T1000 (cell line): ENCODE measurements at regions not wholly inside any gene's neighbourhood (a gene's known extent, or its start where the extent isn't known, plus 50 kb on each side); places are given as distances from the start of the nearest gene placed in this dataset.
A peak's percentile ranks its signal among the peaks of the same experiment; 100 is the strongest.
"Not testable (repeated sequence)": the region's sequence is repeated elsewhere in the genome, so short reads cannot be mapped to it uniquely, and the experiment has no call there.

Experiments
- DNase-seq: peaks from one replicate; lab custom pipeline; 2025; ENCODE audit warnings: mixed read lengths; lab: John Stamatoyannopoulos, UW

DNA sequence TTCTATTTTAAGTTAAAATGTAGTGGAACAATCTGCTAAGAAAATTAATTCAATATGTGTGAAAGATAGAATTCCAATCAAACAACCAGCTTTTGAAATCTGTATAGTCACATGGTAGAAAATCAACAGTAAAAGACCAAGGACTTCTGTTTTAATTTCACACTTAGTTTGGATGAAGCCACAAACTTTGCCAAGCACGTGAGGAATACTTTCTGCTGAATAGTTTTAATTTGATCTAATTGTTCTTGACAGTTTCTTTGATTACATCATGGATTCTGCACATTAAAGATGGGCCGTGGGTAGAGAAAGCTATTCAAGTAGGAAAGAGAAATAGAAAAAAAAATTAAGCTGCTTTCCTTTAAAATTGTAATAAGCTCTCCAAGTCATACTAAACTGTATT, 137.9 kb upstream of the FAM241A start:
- no peak for DNase-seq

DNA sequence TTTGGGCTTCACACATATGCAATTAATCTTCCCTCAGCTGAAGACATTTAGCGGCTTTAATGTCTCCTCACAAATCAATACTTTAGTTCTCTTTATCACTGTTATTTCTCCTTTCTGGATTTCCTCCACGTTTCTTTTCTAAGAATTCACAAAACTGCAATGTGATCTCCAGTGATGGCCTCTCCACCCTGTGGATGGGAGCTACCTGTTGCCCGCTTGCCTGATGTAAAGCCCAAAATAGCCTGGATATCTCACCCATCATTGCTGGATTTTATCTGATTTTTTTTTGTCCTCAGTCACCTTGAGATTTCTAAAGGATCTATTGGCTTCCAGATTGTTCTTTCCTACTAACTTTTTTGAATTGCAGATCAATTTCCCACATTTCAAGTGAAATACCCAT, 129.3 kb upstream of the FAM241A start:
- DNase-seq: no peak

DNA sequence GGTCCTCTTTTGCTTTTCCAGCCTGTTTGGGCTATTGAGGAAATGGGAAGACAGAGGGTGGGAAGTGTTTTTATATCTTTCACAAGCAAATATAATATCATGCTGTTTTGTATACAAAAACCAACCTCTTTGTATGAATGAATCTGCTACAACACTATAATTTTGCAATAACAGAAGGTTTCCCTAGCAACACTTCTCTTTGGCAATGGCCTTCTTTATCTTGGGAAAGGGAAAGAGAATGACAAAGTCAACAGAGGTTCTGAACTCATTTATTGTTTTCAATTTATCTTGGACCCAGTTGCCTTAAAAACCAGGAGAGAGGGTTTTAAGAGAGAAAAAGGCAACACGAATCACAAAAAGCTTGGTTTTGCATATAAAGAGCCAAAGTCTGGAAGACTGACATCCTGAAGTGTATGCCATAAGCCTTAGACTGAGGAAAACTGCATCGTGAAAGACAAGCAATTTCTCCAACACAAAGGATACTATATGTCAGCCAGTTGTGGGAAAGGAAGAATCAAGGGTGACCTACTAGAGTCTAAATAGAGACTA, 121.8 kb upstream of the FAM241A start:
- no peak for DNase-seq

- no peak for DNase-seq
Measured at GRCh38 chr4:112026058-112026457, 119.2 kb upstream of the FAM241A start.

- DNase-seq: no peak
Measured at GRCh38 chr4:112029771-112030171, 115.5 kb upstream of the FAM241A start.

- peak; percentile 14 for DNase-seq
Measured at GRCh38 chr4:112031712-112032328, 113.4 kb upstream of the FAM241A start.

DNA sequence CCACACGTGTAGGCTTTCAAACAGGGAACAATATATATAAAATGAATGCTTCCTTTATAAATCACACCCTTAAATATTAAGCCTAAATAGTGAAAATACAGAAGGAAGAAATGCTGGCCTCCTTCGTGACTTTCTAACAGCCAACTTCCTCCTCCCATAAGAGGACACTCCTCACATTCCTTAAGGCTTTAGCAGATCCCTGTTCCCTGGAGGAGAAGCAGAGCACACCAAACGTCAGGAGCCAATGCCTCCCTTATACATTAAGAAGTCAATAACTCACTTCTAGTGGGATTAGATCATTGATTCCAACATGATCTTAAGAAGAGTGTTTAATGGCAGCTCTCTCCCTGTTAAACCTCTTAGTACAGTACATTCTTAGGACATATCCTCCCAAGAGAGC, 108.4 kb upstream of the FAM241A start:
- DNase-seq: no peak

- DNase-seq: no peak
Measured at GRCh38 chr4:112038861-112039260, 106.4 kb upstream of the FAM241A start.

DNA sequence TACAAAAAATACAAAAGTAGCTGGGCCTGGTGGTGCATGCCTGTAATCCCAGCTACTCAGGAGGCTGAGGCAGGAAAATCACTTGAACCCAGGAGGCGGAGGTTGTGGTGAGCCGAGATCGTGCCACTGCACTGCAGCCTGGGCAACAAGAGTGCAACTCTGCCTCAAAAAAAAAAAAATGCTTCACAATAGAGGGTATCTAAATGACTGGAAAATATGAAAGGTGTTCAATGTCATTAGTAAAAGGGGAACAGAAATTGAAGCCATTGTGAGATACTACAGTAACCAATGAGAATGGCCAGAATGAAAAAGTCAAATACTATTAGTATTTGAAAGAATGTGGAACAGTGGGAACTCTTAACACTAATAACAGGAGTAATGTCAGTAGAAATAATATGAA, 96.1 kb upstream of the FAM241A start:
- DNase-seq: not testable (repeated sequence)

DNA sequence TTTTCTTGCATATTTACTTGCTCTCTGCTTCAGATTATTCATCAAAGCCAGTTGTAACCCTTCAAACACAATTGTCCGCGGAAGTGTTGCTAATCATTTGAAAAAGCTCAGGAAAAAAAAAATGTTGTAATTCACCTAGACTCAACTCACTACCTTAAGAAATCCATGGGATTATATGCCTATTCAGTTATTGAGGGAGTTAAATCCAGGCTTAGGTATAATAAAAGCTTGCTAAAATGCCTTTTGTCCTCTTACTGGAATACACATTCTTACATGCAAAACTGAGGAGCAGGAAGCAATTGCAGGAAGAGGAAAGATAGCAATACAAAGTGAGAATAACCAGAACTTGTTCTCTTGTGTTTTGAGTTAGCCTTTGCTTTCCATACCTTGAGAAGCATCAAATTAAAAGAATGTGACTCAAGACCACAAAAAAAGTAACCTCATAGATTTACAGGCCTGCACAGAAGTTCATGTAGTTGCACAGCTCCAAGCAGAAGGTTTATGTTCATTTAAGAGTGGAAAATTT, 91.4 kb upstream of the FAM241A start:
- DNase-seq: no peak

DNA sequence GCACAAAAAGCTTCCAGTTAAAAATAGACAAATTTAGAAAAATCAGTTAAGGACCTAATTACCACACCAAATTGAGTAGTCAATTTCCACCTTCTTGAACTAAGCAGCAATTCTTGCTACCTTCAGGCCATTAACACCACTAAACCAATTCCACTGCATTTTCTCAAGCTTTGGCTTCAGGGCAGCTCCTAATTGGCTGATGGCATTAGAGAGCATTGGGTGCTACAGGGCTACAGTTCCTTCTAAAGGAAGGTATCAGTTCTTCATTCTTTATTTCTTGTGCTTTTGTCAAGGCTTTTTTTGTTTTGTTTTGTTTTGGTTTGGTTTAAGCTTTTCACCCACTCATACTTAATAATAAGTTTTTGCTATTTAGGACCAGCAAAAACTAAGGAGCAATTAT, 90.2 kb upstream of the FAM241A start:
- DNase-seq: no peak

GRCh38 chr4:112057470-112057869, 87.8 kb upstream of the FAM241A start:
- DNase-seq: no peak

DNA sequence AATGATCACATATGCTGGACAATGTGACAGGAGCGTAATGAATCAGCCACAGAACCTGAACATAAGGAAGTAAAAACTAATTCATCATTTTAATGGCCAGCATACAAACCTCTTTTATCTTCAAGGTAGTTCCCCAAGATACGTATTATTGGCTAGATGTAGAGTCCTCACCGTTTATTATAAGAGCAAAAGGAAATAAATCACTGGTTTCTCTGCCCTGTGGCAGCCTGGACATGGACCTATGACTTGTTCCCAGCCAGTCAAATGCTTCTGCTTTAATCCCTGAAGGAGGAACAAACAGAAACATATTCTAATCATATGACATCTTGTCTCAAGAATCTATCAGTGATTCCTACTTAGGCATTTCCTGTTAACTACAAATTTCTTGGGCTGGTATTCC, 86.8 kb upstream of the FAM241A start:
- no peak for DNase-seq

- DNase-seq: no peak
Measured at GRCh38 chr4:112060212-112060611, 85.0 kb upstream of the FAM241A start.

- no peak for DNase-seq
Measured at GRCh38 chr4:112061207-112061817, 83.9 kb upstream of the FAM241A start.

DNA sequence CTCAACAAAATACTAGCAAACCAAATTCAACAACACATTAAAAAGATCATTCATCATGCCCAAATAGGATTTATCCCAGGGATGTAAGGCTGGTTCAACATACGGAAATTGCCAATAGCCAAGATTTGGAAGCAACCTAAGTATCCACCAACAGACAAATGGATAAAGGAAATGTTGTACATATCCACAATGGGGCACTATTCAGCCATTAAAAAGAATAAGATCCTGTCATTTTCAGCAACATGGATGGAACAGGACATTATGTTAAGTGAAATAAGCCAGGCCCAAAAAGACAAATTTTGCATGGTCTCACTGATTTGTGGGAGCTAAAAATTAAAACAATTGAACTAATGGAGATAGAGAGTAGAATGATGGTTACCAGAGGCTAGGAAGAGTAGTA, 82.0 kb upstream of the FAM241A start:
- no peak for DNase-seq

DNA sequence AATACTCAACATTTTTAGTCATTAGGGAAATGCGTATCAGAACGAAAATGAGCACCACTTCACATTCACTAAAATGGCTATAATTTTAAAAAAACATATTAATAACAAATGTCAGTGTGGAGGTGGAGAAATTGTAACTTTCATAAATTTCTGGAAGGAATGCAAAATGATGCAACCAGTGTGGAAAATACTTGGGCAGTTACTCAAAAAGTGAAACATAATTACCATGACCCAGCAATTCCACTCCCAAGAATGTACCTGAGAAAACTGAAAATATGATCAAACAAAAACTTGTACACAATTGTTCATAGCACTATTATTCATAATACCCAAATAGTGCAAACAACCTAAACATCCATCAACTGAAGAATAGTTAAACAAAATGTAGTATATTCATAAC, 76.1 kb upstream of the FAM241A start:
- DNase-seq: no peak

- no peak for DNase-seq
Measured at GRCh38 chr4:112073181-112073580, 72.1 kb upstream of the FAM241A start.

GRCh38 chr4:112075129-112075753, 70.0 kb upstream of the FAM241A start:
- DNase-seq: peak; percentile 51

GRCh38 chr4:112075906-112076305, 69.3 kb upstream of the FAM241A start:
- no peak for DNase-seq

GRCh38 chr4:112076919-112077608, 68.2 kb upstream of the FAM241A start:
- no peak for DNase-seq

DNA sequence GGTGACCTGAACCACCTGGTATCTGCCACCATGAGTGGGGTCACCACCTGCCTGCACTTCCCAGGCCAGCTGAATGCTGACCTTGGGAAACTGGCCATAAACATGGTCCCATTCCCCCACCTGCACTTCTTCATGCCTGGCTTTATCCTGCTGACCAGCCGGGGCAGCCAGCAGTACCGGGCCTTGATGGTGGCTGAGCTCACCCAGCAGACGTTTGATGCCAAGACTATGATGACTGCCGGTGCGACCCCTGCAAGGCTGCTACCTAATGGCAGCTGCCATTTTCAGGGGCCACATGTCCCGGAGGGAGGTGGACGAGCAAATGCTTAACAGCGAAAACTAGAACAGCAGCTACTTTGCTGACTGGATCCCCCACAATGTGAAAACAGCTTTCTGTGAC, 67.5 kb upstream of the FAM241A start:
- DNase-seq: no peak
